Naive B cell (primary cell): ENCODE measurements at regions not wholly inside any gene's neighbourhood (a gene's known extent, or its start where the extent isn't known, plus 50 kb on each side); places are given as distances from the start of the nearest gene placed in this dataset.

Experiments
- ATAC-seq, 2 donors: fragments of 150-1000 bp; cut with Tn5 transposase; 2 replicates each; pipeline ENCODE4 v1.10.0; 2021; ENCODE audit warnings: low read depth in 2 of 2, mild to moderate bottlenecking in 2 of 2, moderate library complexity in 2 of 2
- DNase-seq: peaks from one replicate; pipeline ENCODE4 v3.0.0; 2022
- H3K27ac Mint-ChIP-seq, 6 donors: one replicate each; pipeline ENCODE4 v1.8.0; 2020 to 2022; ENCODE audit warnings: mild to moderate bottlenecking in 6 of 6, mixed read lengths in 6 of 6, moderate library complexity in 5 of 6, inconsistent platforms in 2 of 6
- H3K27me3 Mint-ChIP-seq, 3 donors: one replicate each; pipeline ENCODE4 v1.8.0; 2021 to 2022; ENCODE audit warnings: mixed read lengths in 3 of 3, mild to moderate bottlenecking in 1 of 3
- H3K36me3 Mint-ChIP-seq, 2 donors: one replicate each; pipeline ENCODE4 v1.8.0; 2020 to 2022; ENCODE audit warnings: mixed read lengths in 2 of 2, inconsistent platforms in 1 of 2, mild to moderate bottlenecking in 1 of 2
- H3K4me1 Mint-ChIP-seq, 3 donors: one replicate each; pipeline ENCODE4 v1.8.0; 2020 to 2022; ENCODE audit warnings: mixed read lengths in 3 of 3, inconsistent platforms in 1 of 3, mild to moderate bottlenecking in 1 of 3, moderate library complexity in 1 of 3
- H3K4me3 Mint-ChIP-seq, 8 donors: one replicate each; pipeline ENCODE4 v1.8.0; 2020 to 2022; ENCODE audit warnings: mild to moderate bottlenecking in 8 of 8, mixed read lengths in 8 of 8, moderate library complexity in 8 of 8, inconsistent platforms in 2 of 8
- H3K9me3 Mint-ChIP-seq, 7 donors: one replicate each; pipeline ENCODE4 v1.8.0; 2020 to 2022; ENCODE audit warnings: mixed read lengths in 7 of 7, mild to moderate bottlenecking in 5 of 7, inconsistent platforms in 2 of 7, moderate library complexity in 1 of 7

GRCh38 chr7:116153050-116153449, 57.3 kb upstream of the TES start:
- peaks cover 0 to 6% of the 10 kb centered on the region in 2 donors for H3K36me3 Mint-ChIP-seq
- H3K27ac Mint-ChIP-seq: no peak overlapping the region
- peaks cover 0 to 3% (median 0%) of the 10 kb centered on the region in 7 donors for H3K9me3 Mint-ChIP-seq
- DNase-seq (no peak), ATAC-seq (no peak)
- H3K4me1 Mint-ChIP-seq: peaks cover 19 to 22% (median 22%) of the 10 kb centered on the region in 3 donors
- H3K4me3 Mint-ChIP-seq: no peak overlapping the region
- peaks cover 4 to 6% (median 6%) of the 10 kb centered on the region in 3 donors for H3K27me3 Mint-ChIP-seq

- Mint-ChIP-seq H3K36me3 (no peaks in the 10 kb centered on the region), H3K4me3 (peak overlapping the region in 2 of 8 donors; percentile 19 to 24), H3K27me3 (peaks cover 0 to 4% (median 0%) of the 10 kb centered on the region in 3 donors), H3K27ac (peak overlapping the region in 2 of 6 donors; percentile 39 to 59), H3K4me1 (peaks cover 25 to 34% (median 33%) of the 10 kb centered on the region in 3 donors), H3K9me3 (no peaks in the 10 kb centered on the region)
- DNase-seq: peak; percentile 15
- ATAC-seq: peak; percentile 84
Observed at GRCh38 chr7:116159711-116160110, 50.6 kb upstream of the TES start.
